ENCODE measurements at regions not wholly inside any gene's neighbourhood (a gene's known extent, or its start where the extent isn't known, plus 50 kb on each side); places are given as distances from the start of the nearest gene placed in this dataset.

GRCh38 chr9:134989206-134990065 is 71.7 kb upstream of the FCN1 start:
- H3K27ac Mint-ChIP-seq, result no peak overlapping the region
- peaks cover 3% of the 10 kb centered on the region for H3K9me3 Mint-ChIP-seq
- CTCF ChIA-PET, result no interaction called here
- DNase-seq (peak in 1 of 14 experiments; percentile 15), ATAC-seq (ENCODE audit: poor library complexity) (no peak)
- Histone ChIP-seq H3K9me3 (ENCODE audit: control insufficient read depth in 1 of 2, insufficient read depth in 1 of 2, low read length in 2 of 2) (peaks cover 12 to 34% of the 10 kb centered on the region in 2 experiments), H3K36me3 (ENCODE audit: insufficient read depth, low read length) (no peaks in the 10 kb centered on the region), H3K4me3 (ENCODE audit: low read length) (no peak overlapping the region), H3K4me1 (ENCODE audit: insufficient read depth, low read length) (no peaks in the 10 kb centered on the region), H3K27me3 (ENCODE audit: control insufficient read depth in 1 of 2, insufficient read depth in 2 of 2, low read length in 2 of 2) (no peaks in the 10 kb centered on the region), H3K27ac (ENCODE audit: low read depth in 1 of 2, low read length in 2 of 2) (no peak overlapping the region)
- H3K4me3 Mint-ChIP-seq, result no peak overlapping the region
- H3K27me3 Mint-ChIP-seq, result no peaks in the 10 kb centered on the region
- H3K4me1 Mint-ChIP-seq (ENCODE audit: low read depth), result no peaks in the 10 kb centered on the region
- H3K36me3 Mint-ChIP-seq (ENCODE audit: low read depth), result no peaks in the 10 kb centered on the region
- POLR2A ChIA-PET, result no interaction called here
- intact Hi-C loops (cut with DNase I, micrococcal nuclease), result no loop called here
- no peak for TF ChIP-seq CTCF (IDR thresholded peaks at IDR 0.05)

- no peak for TF ChIP-seq CTCF (IDR thresholded peaks at IDR 0.05)
- Mint-ChIP-seq H3K4me3 (no peak overlapping the region), H3K27me3 (no peaks in the 10 kb centered on the region), H3K36me3 (ENCODE audit: low read depth) (no peaks in the 10 kb centered on the region), H3K9me3 (peaks cover 2% of the 10 kb centered on the region), H3K4me1 (ENCODE audit: low read depth) (no peaks in the 10 kb centered on the region), H3K27ac (no peak overlapping the region)
- H3K4me3 ChIP-seq (ENCODE audit: low read length), result no peak overlapping the region
- DNase-seq (peak in 1 of 14 experiments; percentile 14), ATAC-seq (ENCODE audit: poor library complexity) (no peak)
- H3K4me1 ChIP-seq (ENCODE audit: insufficient read depth, low read length), result no peaks in the 10 kb centered on the region
- CTCF ChIA-PET, result no interaction called here
- H3K27ac ChIP-seq (ENCODE audit: low read depth in 1 of 2, low read length in 2 of 2), result no peak overlapping the region
- intact Hi-C loops (cut with DNase I, micrococcal nuclease), result no loop called here
- H3K9me3 ChIP-seq (ENCODE audit: control insufficient read depth in 1 of 2, insufficient read depth in 1 of 2, low read length in 2 of 2), result peaks cover 9 to 31% of the 10 kb centered on the region in 2 experiments
- POLR2A ChIA-PET, result no interaction called here
- no peaks in the 10 kb centered on the region for H3K27me3 ChIP-seq (ENCODE audit: control insufficient read depth in 1 of 2, insufficient read depth in 2 of 2, low read length in 2 of 2)
- no peaks in the 10 kb centered on the region for H3K36me3 ChIP-seq (ENCODE audit: insufficient read depth, low read length)
Measured at GRCh38 chr9:134991808-134992754, 74.4 kb upstream of the FCN1 start.

- H3K9me3 ChIP-seq (ENCODE audit: control insufficient read depth in 1 of 2, insufficient read depth in 1 of 2, low read length in 2 of 2), result peaks cover 2 to 28% of the 10 kb centered on the region in 2 experiments
- Mint-ChIP-seq H3K4me1 (ENCODE audit: low read depth) (no peaks in the 10 kb centered on the region), H3K36me3 (ENCODE audit: low read depth) (no peaks in the 10 kb centered on the region), H3K4me3 (no peak overlapping the region), H3K27ac (no peak overlapping the region), H3K9me3 (peaks cover 2% of the 10 kb centered on the region), H3K27me3 (no peaks in the 10 kb centered on the region)
- ChIA-PET CTCF (no interaction called here), POLR2A (no interaction called here)
- no peak overlapping the region for H3K27ac ChIP-seq (ENCODE audit: low read depth in 1 of 2, low read length in 2 of 2)
- peak in 1 of 14 experiments; percentile 31 for DNase-seq
- H3K4me1 ChIP-seq (ENCODE audit: insufficient read depth, low read length), result no peaks in the 10 kb centered on the region
- intact Hi-C loops (cut with DNase I, micrococcal nuclease), result no loop called here
- H3K4me3 ChIP-seq (ENCODE audit: low read length), result no peak overlapping the region
- ATAC-seq (ENCODE audit: poor library complexity), result no peak
- no peaks in the 10 kb centered on the region for H3K27me3 ChIP-seq (ENCODE audit: control insufficient read depth in 1 of 2, insufficient read depth in 2 of 2, low read length in 2 of 2)
- no peaks in the 10 kb centered on the region for H3K36me3 ChIP-seq (ENCODE audit: insufficient read depth, low read length)
- TF ChIP-seq CTCF (IDR thresholded peaks at IDR 0.05), result no peak
Measured at GRCh38 chr9:134992755-134993124, 75.0 kb upstream of the FCN1 start.
